Neural crest cell (in vitro differentiated cells): ENCODE measurements at regions not wholly inside any gene's neighbourhood (a gene's known extent, or its start where the extent isn't known, plus 50 kb on each side); places are given as distances from the start of the nearest gene placed in this dataset.

Source experiments
- DNase-seq: peaks from one replicate; pipeline ENCODE4 v3.0.0; 2021; ENCODE audit warnings: low read depth, mixed read lengths, low spot score
- H3K27ac Mint-ChIP-seq: one replicate; pipeline ENCODE4 v1.8.0; 2021; ENCODE audit warnings: mild to moderate bottlenecking, mixed read lengths; ENCODE audit not compliant: unreplicated experiment
- H3K27me3 Mint-ChIP-seq: 2 replicates; pipeline ENCODE4 v1.8.0; 2021; ENCODE audit warnings: low read depth, mild to moderate bottlenecking, mixed read lengths
- H3K36me3 Mint-ChIP-seq: 2 replicates; pipeline ENCODE4 v1.8.0; 2021; ENCODE audit warnings: low read depth, mild to moderate bottlenecking, mixed read lengths
- H3K4me1 Mint-ChIP-seq: 2 replicates; pipeline ENCODE4 v1.8.0; 2021; ENCODE audit warnings: mixed read lengths
- H3K4me3 Mint-ChIP-seq: one replicate; pipeline ENCODE4 v1.8.0; 2021; ENCODE audit warnings: mild to moderate bottlenecking, mixed read lengths
- H3K9me3 Mint-ChIP-seq: 2 replicates; pipeline ENCODE4 v1.8.0; 2021; ENCODE audit warnings: mixed read lengths
- CTCF ChIP-seq: fragments of 200-600 bp; sonication (generic); conservative IDR thresholded peaks from 2 replicates; pipeline ENCODE4 v1.5.0; 2021; ENCODE audit warnings: antibody characterized with exemption, mild to moderate bottlenecking

- no peak overlapping the region for H3K4me3 Mint-ChIP-seq
- H3K27me3 Mint-ChIP-seq: peaks cover 16% of the 10 kb centered on the region
- H3K36me3 Mint-ChIP-seq: no peaks in the 10 kb centered on the region
- H3K27ac Mint-ChIP-seq: no peak overlapping the region
- H3K9me3 Mint-ChIP-seq: no peaks in the 10 kb centered on the region
- TF ChIP-seq CTCF: no peak
- DNase-seq: no peak
- H3K4me1 Mint-ChIP-seq: no peaks in the 10 kb centered on the region
These were observed 129.6 kb downstream of the BARX1 start for GRCh38 chr9:93825348-93826115.

GRCh38 chr9:93824386-93825294, 130.5 kb downstream of the BARX1 start:
- TF ChIP-seq CTCF: no peak

GRCh38 chr9:93823245-93824072, 131.7 kb downstream of the BARX1 start:
- H3K27me3 Mint-ChIP-seq: peaks cover 28% of the 10 kb centered on the region
- no peak for DNase-seq
- no peak overlapping the region for H3K27ac Mint-ChIP-seq

More at GRCh38 chr9:93824386-93825294, 130.5 kb downstream of the BARX1 start:
- Mint-ChIP-seq H3K9me3 (no peaks in the 10 kb centered on the region), H3K36me3 (no peaks in the 10 kb centered on the region), H3K27ac (no peak overlapping the region), H3K4me1 (no peaks in the 10 kb centered on the region), H3K4me3 (no peak overlapping the region), H3K27me3 (peaks cover 21% of the 10 kb centered on the region)
- no peak for DNase-seq

GRCh38 chr9:93822229-93822628, 132.9 kb downstream of the BARX1 start:
- H3K4me3 Mint-ChIP-seq: no peak overlapping the region
- H3K27me3 Mint-ChIP-seq: peaks cover 35% of the 10 kb centered on the region
- no peaks in the 10 kb centered on the region for H3K36me3 Mint-ChIP-seq
- no peak for TF ChIP-seq CTCF
- H3K9me3 Mint-ChIP-seq: no peaks in the 10 kb centered on the region
- no peak for DNase-seq
- H3K27ac Mint-ChIP-seq: no peak overlapping the region
- H3K4me1 Mint-ChIP-seq: no peaks in the 10 kb centered on the region

More at GRCh38 chr9:93823245-93824072, 131.7 kb downstream of the BARX1 start:
- Mint-ChIP-seq H3K4me3 (no peak overlapping the region), H3K36me3 (no peaks in the 10 kb centered on the region), H3K4me1 (no peaks in the 10 kb centered on the region), H3K9me3 (no peaks in the 10 kb centered on the region)
- TF ChIP-seq CTCF: no peak

GRCh38 chr9:93821307-93821703, 133.8 kb downstream of the BARX1 start:
- H3K36me3 Mint-ChIP-seq: no peaks in the 10 kb centered on the region
- DNase-seq: no peak
- no peaks in the 10 kb centered on the region for H3K9me3 Mint-ChIP-seq
- peaks cover 43% of the 10 kb centered on the region for H3K27me3 Mint-ChIP-seq
- no peak for TF ChIP-seq CTCF
- no peaks in the 10 kb centered on the region for H3K4me1 Mint-ChIP-seq
- no peak overlapping the region for H3K27ac Mint-ChIP-seq
- no peak overlapping the region for H3K4me3 Mint-ChIP-seq
